ENCODE measurements at regions not wholly inside any gene's neighbourhood (a gene's known extent, or its start where the extent isn't known, plus 50 kb on each side); places are given as distances from the start of the nearest gene placed in this dataset.

DNA sequence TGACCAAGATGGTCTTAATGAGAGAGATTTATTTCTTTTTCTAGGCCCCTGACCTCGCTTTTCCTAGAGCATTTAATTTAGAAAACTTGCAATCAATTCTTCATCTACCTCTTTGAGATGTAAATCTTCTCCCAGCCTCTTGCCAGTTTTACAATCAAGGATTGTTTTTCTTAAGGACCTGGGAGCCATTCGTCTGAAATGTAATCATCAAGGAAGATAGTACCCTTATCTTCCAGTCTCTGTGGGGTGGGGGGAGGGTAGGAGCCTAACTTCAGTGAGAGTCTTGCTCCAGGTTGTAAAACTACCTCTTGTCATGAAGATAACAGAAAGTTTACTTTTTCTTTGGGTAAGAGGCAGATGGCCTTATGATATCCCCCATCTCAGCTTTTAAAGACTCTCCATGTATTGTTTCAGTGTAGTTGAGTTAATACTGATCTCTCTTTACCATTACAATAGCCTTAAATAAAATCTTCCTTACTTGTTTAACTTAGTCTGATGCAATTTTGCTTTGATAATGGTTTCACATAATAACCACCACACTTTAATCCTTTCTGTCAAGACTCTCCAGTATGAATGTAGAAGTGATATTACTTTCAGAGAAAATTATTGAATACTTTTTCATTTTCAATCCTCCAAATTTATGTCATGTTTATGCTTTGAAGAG lies 110.2 kb upstream of the CPHXL start:
- Histone ChIP-seq H3K27ac (ENCODE audit: low read depth, low read length) (no peak overlapping the region), H3K4me3 (ENCODE audit: low read length) (no peak overlapping the region), H3K27me3 (ENCODE audit: control insufficient read depth, low read length) (peaks cover 15% of the 10 kb centered on the region), H4K20me1 (ENCODE audit: control insufficient read depth, insufficient read depth, low read depth, low read length) (no peaks in the 10 kb centered on the region), H3K79me2 (ENCODE audit: control insufficient read depth, low read length) (no peaks in the 10 kb centered on the region), H3K4me2 (ENCODE audit: low read length) (no peak overlapping the region), H3K9me3 (ENCODE audit: control insufficient read depth, insufficient read depth, low read length) (no peaks in the 10 kb centered on the region; the same call in 1 of the 2 replicates), H3F3A (ENCODE audit: control insufficient read depth, insufficient read depth) (no peaks in the 10 kb centered on the region), H3K4me1 (ENCODE audit: control insufficient read depth, low read length) (no peaks in the 10 kb centered on the region), H3K9me2 (replicated peaks; ENCODE audit: control insufficient read depth, low read length) (no peaks in the 10 kb centered on the region), H3K36me3 (ENCODE audit: control insufficient read depth, low read length) (no peaks in the 10 kb centered on the region)
- TF ChIP-seq EZH2phosphoT487 (IDR thresholded peaks at IDR 0.05; ENCODE audit: borderline replicate concordance, low read length), result no peak

DNA sequence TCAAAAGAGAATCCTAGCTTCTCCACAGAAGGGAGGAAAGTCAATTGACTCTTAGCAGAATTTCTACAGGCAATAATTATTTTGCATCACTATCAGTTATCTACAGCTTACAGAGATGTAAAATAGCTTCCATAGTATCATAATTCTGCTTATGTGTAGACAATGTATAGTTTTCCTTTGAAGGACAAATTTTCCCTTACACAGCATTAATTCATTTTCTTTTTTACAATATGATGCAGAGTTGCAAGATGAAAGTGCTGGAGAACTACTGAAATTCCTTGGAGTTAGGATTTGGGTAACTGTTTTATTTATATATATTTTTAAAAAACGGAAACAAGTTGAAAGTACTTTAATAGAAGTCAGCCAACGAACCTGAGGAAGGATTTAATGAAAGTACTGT lies 111.0 kb upstream of the CPHXL start:
- no peaks in the 10 kb centered on the region for H3F3A ChIP-seq (ENCODE audit: control insufficient read depth, insufficient read depth)
- H3K79me2 ChIP-seq (ENCODE audit: control insufficient read depth, low read length), result no peaks in the 10 kb centered on the region
- H3K9me2 ChIP-seq (replicated peaks; ENCODE audit: control insufficient read depth, low read length), result no peaks in the 10 kb centered on the region
- no peaks in the 10 kb centered on the region for H4K20me1 ChIP-seq (ENCODE audit: control insufficient read depth, insufficient read depth, low read depth, low read length)
- no peaks in the 10 kb centered on the region; the same call in 1 of the 2 replicates for H3K9me3 ChIP-seq (ENCODE audit: control insufficient read depth, insufficient read depth, low read length)
- no peaks in the 10 kb centered on the region for H3K36me3 ChIP-seq (ENCODE audit: control insufficient read depth, low read length)
- no peak overlapping the region for H3K4me2 ChIP-seq (ENCODE audit: low read length)
- no peak overlapping the region for H3K4me3 ChIP-seq (ENCODE audit: low read length)
- H3K4me1 ChIP-seq (ENCODE audit: control insufficient read depth, low read length), result no peaks in the 10 kb centered on the region
- H3K27ac ChIP-seq (ENCODE audit: low read depth, low read length), result no peak overlapping the region
- peaks cover 15% of the 10 kb centered on the region for H3K27me3 ChIP-seq (ENCODE audit: control insufficient read depth, low read length)
- TF ChIP-seq EZH2phosphoT487 (IDR thresholded peaks at IDR 0.05; ENCODE audit: borderline replicate concordance, low read length), result no peak
- TF ChIP-seq, protein P1, sequence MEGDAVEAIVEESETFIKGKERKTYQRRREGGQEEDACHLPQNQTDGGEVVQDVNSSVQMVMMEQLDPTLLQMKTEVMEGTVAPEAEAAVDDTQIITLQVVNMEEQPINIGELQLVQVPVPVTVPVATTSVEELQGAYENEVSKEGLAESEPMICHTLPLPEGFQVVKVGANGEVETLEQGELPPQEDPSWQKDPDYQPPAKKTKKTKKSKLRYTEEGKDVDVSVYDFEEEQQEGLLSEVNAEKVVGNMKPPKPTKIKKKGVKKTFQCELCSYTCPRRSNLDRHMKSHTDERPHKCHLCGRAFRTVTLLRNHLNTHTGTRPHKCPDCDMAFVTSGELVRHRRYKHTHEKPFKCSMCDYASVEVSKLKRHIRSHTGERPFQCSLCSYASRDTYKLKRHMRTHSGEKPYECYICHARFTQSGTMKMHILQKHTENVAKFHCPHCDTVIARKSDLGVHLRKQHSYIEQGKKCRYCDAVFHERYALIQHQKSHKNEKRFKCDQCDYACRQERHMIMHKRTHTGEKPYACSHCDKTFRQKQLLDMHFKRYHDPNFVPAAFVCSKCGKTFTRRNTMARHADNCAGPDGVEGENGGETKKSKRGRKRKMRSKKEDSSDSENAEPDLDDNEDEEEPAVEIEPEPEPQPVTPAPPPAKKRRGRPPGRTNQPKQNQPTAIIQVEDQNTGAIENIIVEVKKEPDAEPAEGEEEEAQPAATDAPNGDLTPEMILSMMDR (IDR thresholded peaks at IDR 0.05; ENCODE audit: low read depth, low read length, poor library complexity, severe bottlenecking), result no peak

DNA sequence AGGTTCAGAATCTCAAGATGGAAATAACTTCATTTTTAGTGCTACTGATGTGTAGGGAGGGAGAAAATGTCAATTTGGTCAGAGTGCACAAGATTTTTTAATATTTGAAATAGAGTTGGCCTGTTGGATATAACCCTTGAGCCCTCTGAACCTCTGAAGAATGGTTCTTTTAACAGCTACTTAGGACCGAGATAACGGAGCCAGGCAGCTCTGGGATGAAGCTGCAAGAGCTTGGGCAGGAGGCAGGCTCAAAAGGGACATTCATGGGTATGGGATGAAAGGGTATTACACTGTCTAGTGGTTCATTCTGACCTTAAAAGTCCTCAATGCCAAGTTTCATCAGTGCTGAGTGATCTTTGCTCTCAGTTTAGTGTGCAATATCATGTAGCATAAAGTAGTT lies 111.4 kb upstream of the CPHXL start:
- H4K20me1 ChIP-seq (ENCODE audit: control insufficient read depth, insufficient read depth, low read depth, low read length), result no peaks in the 10 kb centered on the region
- no peaks in the 10 kb centered on the region for H3K4me1 ChIP-seq (ENCODE audit: control insufficient read depth, low read length)
- no peaks in the 10 kb centered on the region for H3K79me2 ChIP-seq (ENCODE audit: control insufficient read depth, low read length)
- H3K9me2 ChIP-seq (replicated peaks; ENCODE audit: control insufficient read depth, low read length), result no peaks in the 10 kb centered on the region
- no peak overlapping the region for H3K4me3 ChIP-seq (ENCODE audit: low read length)
- peaks cover 15% of the 10 kb centered on the region for H3K27me3 ChIP-seq (ENCODE audit: control insufficient read depth, low read length)
- no peak overlapping the region for H3K4me2 ChIP-seq (ENCODE audit: low read length)
- no peak overlapping the region for H3K27ac ChIP-seq (ENCODE audit: low read depth, low read length)
- no peaks in the 10 kb centered on the region for H3K36me3 ChIP-seq (ENCODE audit: control insufficient read depth, low read length)
- H3F3A ChIP-seq (ENCODE audit: control insufficient read depth, insufficient read depth), result no peaks in the 10 kb centered on the region
- TF ChIP-seq, protein P1 (IDR thresholded peaks at IDR 0.05; ENCODE audit: low read depth, low read length, poor library complexity, severe bottlenecking), result no peak
- TF ChIP-seq EZH2phosphoT487 (IDR thresholded peaks at IDR 0.05; ENCODE audit: borderline replicate concordance, low read length), result no peak
- no peaks in the 10 kb centered on the region; the same call in 1 of the 2 replicates for H3K9me3 ChIP-seq (ENCODE audit: control insufficient read depth, insufficient read depth, low read length)

DNA sequence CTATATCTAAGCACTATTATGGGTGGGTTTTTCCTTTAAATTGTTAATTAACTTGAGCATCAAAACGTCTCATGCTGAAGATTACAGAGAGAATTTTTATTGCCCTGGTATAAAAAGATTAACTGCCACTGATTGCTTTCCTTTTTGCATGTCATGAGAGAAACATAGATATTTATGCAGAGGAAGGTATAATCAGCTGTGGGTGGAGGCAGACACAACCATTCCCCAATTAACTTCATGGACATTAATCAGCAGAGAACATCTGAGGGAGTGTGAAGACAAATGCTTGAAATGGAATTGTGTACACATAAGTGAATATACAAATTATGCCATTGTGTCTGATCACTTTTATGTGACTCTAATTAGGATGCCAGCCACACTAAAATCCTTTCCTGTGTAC lies 115.2 kb upstream of the CPHXL start:
- Histone ChIP-seq H3K4me3 (ENCODE audit: low read length) (no peak overlapping the region), H3F3A (ENCODE audit: control insufficient read depth, insufficient read depth) (no peaks in the 10 kb centered on the region), H3K9me3 (ENCODE audit: control insufficient read depth, insufficient read depth, low read length) (no peaks in the 10 kb centered on the region), H4K20me1 (ENCODE audit: control insufficient read depth, insufficient read depth, low read depth, low read length) (no peaks in the 10 kb centered on the region), H3K4me1 (ENCODE audit: control insufficient read depth, low read length) (no peaks in the 10 kb centered on the region), H3K36me3 (ENCODE audit: control insufficient read depth, low read length) (no peaks in the 10 kb centered on the region), H3K27me3 (ENCODE audit: control insufficient read depth, low read length) (peaks cover 18% of the 10 kb centered on the region), H3K79me2 (ENCODE audit: control insufficient read depth, low read length) (no peaks in the 10 kb centered on the region), H3K9me2 (replicated peaks; ENCODE audit: control insufficient read depth, low read length) (no peaks in the 10 kb centered on the region), H3K27ac (ENCODE audit: low read depth, low read length) (no peak overlapping the region), H3K4me2 (ENCODE audit: low read length) (no peak overlapping the region)
- no peak for TF ChIP-seq EZH2phosphoT487 (IDR thresholded peaks at IDR 0.05; ENCODE audit: borderline replicate concordance, low read length)
- TF ChIP-seq, protein P1 (IDR thresholded peaks at IDR 0.05; ENCODE audit: low read depth, low read length, poor library complexity, severe bottlenecking), result no peak
